ENCODE measurements at regions not wholly inside any gene's neighbourhood (a gene's known extent, or its start where the extent isn't known, plus 50 kb on each side); places are given as distances from the start of the nearest gene placed in this dataset.

GRCh38 chr13:38535261-38535660, 151.6 kb upstream of the FREM2 start:
- H3K4me3 ChIP-seq (ENCODE audit: low read depth, low read length), result no peak overlapping the region
- TF ChIP-seq CTCF (IDR thresholded peaks at IDR 0.05; ENCODE audit: low read depth, low read length, missing control alignments), result no peak
- DNase-seq (ENCODE audit: low read depth), result no peak

- no peak for TF ChIP-seq CTCF (IDR thresholded peaks at IDR 0.05; ENCODE audit: low read depth, low read length, missing control alignments)
- no peak overlapping the region for H3K4me3 ChIP-seq (ENCODE audit: low read depth, low read length)
- DNase-seq (ENCODE audit: low read depth), result no peak
Measured at GRCh38 chr13:38537051-38537450, 149.8 kb upstream of the FREM2 start.

- DNase-seq (ENCODE audit: low read depth), result no peak
- TF ChIP-seq CTCF (IDR thresholded peaks at IDR 0.05; ENCODE audit: low read depth, low read length, missing control alignments), result no peak
Measured at GRCh38 chr13:38538422-38538821, 148.5 kb upstream of the FREM2 start.

GRCh38 chr13:38539632-38540031, 147.2 kb upstream of the FREM2 start:
- no peak overlapping the region for H3K4me3 ChIP-seq (ENCODE audit: low read depth, low read length)
- TF ChIP-seq CTCF (IDR thresholded peaks at IDR 0.05; ENCODE audit: low read depth, low read length, missing control alignments), result no peak
- DNase-seq (ENCODE audit: low read depth), result no peak

More at GRCh38 chr13:38538422-38538821, 148.5 kb upstream of the FREM2 start:
- no peak overlapping the region for H3K4me3 ChIP-seq (ENCODE audit: low read depth, low read length)

- no peak overlapping the region for H3K4me3 ChIP-seq (ENCODE audit: low read depth, low read length)
- DNase-seq (ENCODE audit: low read depth), result no peak
- no peak for TF ChIP-seq CTCF (IDR thresholded peaks at IDR 0.05; ENCODE audit: low read depth, low read length, missing control alignments)
Measured at GRCh38 chr13:38542601-38543000, 144.3 kb upstream of the FREM2 start.

- no peak for TF ChIP-seq CTCF (IDR thresholded peaks at IDR 0.05; ENCODE audit: low read depth, low read length, missing control alignments)
- DNase-seq (ENCODE audit: low read depth), result no peak
Measured at GRCh38 chr13:38543561-38543960, 143.3 kb upstream of the FREM2 start.

GRCh38 chr13:38563739-38564138, 123.1 kb upstream of the FREM2 start:
- no peak overlapping the region for H3K4me3 ChIP-seq (ENCODE audit: low read depth, low read length)
- TF ChIP-seq CTCF (IDR thresholded peaks at IDR 0.05; ENCODE audit: low read depth, low read length, missing control alignments), result no peak
- no peak for DNase-seq (ENCODE audit: low read depth)

More at GRCh38 chr13:38543561-38543960, 143.3 kb upstream of the FREM2 start:
- H3K4me3 ChIP-seq (ENCODE audit: low read depth, low read length), result no peak overlapping the region
